H1 (cell line): ENCODE measurements at regions not wholly inside any gene's neighbourhood (a gene's known extent, or its start where the extent isn't known, plus 50 kb on each side); places are given as distances from the start of the nearest gene placed in this dataset.

Source experiments
- CHD1 ChIP-seq: IDR thresholded peaks from 2 replicates; pipeline ENCODE4 v1.6.1; 2012; ENCODE audit warnings: low read depth, low read length, improper control_type of control experiment
- RAD21 ChIP-seq, 2 experiments: IDR thresholded peaks in 1 of 2; conservative IDR thresholded peaks in 1 of 2; 2 replicates each; pipeline ENCODE4 v1.6.1; 2011; ENCODE audit warnings: low read depth in 2 of 2, low read length in 2 of 2, improper control_type of control experiment in 1 of 2, inconsistent platforms in 1 of 2, mild to moderate bottlenecking in 1 of 2, moderate library complexity in 1 of 2
- TF ChIP-seq, protein P1 (sequence below): IDR thresholded peaks from 2 replicates; pipeline ENCODE4 v1.6.1; 2012; ENCODE audit warnings: inconsistent platforms

DNA sequence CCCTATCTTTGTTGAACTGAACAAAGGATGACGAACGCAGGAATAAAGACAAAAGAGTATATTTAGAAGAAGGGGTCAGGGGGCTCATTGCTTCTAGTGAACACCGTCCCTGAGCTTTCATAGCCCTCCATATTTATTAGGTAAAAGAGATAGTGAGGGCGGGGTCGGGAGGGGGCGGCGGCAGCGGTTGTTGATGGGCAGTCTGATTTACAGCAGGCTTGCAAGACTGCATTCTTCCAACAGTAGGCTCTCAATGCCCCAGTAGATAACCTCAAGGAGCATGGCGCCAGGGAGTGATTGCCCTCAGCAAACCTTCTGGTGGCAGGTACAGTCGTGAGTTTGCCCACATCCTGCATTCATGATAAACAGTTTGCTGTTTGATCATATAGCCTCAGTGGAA, 563.3 kb upstream of the SYNCRIP start (continued):
- TF ChIP-seq RAD21 (IDR thresholded peaks at IDR 0.05 in 1 of 2, conservative IDR thresholded peaks at IDR 0.05 in 1 of 2; ENCODE audit: low read depth in 2 of 2, low read length in 2 of 2) (no peak), CHD1 (no peak)
- TF ChIP-seq, protein P1, sequence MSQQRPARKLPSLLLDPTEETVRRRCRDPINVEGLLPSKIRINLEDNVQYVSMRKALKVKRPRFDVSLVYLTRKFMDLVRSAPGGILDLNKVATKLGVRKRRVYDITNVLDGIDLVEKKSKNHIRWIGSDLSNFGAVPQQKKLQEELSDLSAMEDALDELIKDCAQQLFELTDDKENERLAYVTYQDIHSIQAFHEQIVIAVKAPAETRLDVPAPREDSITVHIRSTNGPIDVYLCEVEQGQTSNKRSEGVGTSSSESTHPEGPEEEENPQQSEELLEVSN: no peak
- TF ChIP-seq, all 59 proteins: peak for 0
